IPS-11a (cell line): ENCODE measurements at regions not wholly inside any gene's neighbourhood (a gene's known extent, or its start where the extent isn't known, plus 50 kb on each side); places are given as distances from the start of the nearest gene placed in this dataset.
A peak's percentile ranks its signal among the peaks of the same experiment; 100 is the strongest.

Experiments
- H3K4me3 ChIP-seq: one replicate; pipeline ENCODE4 v1.5.1; 2013; ENCODE audit warnings: low read depth, low read length, control low read depth

DNA sequence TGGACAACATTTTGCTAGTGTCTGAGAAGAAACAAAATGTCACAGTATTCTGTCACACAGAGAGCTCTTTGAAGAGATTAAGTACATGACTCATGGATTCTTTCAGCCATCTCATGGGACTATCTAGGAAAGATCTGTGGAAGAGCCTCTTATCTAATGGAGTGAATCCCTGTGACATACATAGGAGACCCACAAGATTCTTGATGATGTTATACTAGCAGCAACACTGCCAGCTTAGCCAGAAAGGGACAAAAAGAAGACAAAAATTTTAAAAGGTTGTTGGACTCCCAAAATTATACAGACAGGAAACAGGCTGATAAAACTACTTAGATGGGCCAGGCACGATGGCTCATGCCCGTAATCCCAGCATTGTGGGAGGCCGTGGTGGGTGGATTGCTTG, 143.3 kb upstream of the MGAT5 start:
- H3K4me3 ChIP-seq, result no peak overlapping the region

GRCh38 chr2:134117676-134118075, 136.2 kb upstream of the MGAT5 start:
- H3K4me3 ChIP-seq, result no peak overlapping the region

DNA sequence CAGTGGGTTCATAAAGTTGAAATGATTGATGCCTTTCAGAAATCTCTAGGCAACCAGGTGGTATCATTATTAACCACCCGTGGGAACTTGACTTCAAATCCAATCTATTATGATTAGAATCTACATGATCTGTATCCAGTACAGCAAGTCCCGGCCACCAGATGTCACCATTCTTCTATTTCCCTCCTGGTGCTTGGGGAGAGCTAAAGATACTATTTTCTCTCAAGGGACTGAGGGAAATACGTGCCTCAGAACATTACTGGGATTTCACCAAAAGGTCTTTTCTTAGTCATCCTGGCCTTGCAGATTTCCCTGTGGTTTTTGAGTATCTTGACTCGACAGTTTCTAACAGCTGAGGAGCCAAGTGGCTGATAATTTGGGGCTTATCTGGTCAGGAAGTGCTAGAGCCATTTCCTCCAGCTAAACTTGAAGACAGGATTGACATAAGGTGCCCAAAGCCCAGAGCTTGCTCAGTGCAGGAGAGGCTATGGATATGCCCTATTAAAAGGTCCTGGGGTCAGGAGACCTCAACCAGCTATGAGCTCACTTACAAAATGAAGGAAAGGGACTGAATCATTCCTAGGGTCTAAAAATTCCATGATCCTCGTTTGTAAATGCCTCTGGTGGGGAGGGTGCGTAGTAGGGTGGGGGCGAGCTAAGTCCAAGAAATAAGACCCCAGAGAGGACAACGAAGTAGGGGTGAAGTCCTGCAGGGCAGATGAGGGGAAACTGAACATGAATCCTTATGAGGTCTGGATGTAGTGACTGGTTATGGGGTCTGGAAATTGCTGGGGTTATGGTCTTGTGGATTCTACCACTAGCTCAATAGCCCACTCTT, 135.4 kb upstream of the MGAT5 start:
- H3K4me3 ChIP-seq, result no peak overlapping the region

DNA sequence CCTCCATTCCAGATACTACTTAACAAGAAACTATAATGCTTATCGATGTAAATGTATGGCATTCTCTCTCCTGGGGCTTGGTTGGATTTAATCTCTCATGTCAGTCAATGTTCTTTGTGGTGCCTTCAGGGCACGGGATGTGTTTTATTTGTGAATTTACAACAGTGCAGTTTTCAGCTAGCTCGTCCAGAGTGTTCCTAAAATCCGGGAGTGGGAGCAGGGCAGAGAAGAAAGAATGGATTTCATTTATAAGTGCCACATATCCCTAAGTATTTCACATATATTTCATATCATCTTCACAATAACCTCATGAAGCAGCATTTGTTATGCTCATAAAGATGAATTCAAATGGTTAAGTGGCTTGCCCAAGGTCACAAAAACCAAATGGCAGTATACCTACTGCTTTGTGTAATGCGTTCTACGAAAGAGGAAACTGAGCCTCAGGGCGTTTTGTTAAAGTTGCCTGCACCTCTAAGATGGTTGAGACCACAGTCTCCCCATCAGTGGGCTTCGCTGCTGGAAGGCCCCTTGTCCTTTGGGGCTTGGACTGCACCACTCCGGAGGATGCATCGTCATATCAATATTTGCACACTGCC, 134.7 kb upstream of the MGAT5 start:
- peak overlapping the region; percentile 72 for H3K4me3 ChIP-seq

- peak overlapping the region; percentile 72 for H3K4me3 ChIP-seq
Measured at GRCh38 chr2:134119713-134120405, 134.0 kb upstream of the MGAT5 start.

DNA sequence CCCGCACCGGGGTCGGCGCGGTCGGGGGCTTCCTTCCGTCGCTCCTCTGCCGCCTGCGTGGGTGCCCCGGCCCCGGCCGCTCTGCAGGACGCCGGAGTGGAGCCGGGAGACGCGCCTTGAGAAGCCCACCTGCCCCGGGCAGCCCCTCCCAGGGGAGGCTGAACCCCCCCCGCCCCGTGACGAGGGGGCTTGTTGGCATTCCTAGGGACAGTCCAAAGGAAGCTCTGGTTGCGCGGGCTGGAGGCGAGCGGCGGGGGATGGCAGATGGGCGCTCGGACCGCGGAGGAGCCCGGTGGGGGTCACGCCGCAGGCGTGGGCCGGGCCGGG, 133.5 kb upstream of the MGAT5 start:
- peak overlapping the region; percentile 72 for H3K4me3 ChIP-seq

- H3K4me3 ChIP-seq, result peak overlapping the region; percentile 72
Measured at GRCh38 chr2:134120733-134121630, 132.9 kb upstream of the MGAT5 start.

DNA sequence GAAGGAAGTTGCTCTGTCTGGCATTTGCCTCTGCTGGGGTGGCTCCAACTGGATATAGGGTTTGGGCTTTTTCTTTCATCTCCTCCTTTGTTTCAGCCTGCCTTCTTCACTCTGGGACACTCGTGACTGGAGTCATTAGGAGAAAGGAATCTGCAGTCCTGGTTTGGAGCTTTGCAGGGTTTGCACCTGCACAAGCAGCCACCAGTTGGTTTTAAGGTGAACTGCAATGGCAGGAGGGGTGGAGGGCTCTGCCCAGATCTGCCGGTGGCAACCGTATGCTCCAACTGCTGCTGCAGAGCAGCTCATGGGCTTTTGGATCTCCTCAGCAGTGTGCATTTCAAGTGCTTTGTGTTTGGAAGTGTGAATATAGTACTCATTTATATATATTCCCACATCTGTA, 131.3 kb upstream of the MGAT5 start:
- H3K4me3 ChIP-seq, result no peak overlapping the region

GRCh38 chr2:134123332-134123731, 130.5 kb upstream of the MGAT5 start:
- no peak overlapping the region for H3K4me3 ChIP-seq

GRCh38 chr2:134124047-134124753, 129.7 kb upstream of the MGAT5 start:
- no peak overlapping the region for H3K4me3 ChIP-seq

GRCh38 chr2:134127496-134127895, 126.4 kb upstream of the MGAT5 start:
- no peak overlapping the region for H3K4me3 ChIP-seq

DNA sequence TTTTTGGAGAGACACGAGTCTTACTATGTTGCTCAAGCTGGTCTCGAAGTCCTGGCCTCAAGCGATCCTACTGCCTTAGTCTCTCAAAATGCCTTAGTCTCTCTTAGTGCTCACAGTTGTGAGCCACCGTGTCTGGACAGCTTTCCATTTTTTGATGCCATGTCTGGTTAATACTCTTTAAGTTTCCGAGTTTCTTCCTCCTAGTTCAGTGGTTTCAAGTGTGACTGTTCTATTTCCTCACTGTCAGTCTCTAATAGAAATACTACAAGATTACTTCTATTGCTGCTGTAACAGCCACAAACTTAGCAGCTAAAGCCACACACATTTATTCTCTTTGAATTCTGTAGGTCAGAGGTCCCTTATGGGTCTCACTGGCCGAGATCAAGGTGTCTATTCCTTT, 125.1 kb upstream of the MGAT5 start:
- H3K4me3 ChIP-seq, result no peak overlapping the region

DNA sequence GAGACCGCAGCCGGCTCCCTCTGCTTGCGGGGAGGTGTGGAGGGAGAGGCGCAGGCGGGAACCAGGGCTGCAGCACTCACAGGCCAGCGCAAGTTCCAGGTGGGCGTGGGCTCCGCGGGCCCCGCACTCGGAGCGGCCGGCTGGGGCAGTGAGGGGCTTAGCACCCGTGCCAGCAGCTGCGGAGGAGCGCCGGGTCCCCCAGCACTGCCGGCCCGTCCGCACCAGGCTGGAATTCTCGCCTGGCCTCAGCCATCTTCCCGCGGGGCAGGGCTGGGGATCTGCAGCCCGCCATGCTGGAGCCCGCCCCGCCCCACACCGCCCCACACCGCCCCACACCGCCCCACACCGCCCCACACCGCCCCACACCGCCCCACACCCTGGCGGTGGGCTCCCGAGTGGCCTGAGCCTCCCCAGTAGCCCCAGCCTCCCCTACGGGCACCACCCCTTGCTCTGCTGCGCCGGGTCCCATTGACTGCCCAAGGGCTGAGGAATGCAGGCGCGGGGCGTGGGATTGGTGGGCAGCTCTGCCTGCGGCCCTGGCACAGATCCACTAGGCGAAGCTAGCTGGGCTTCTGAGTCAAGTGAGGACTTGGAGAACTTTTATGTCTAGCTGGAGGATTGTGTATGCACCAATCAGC, 123.9 kb upstream of the MGAT5 start:
- H3K4me3 ChIP-seq, result no peak overlapping the region

GRCh38 chr2:134131681-134132489, 122.0 kb upstream of the MGAT5 start:
- no peak overlapping the region for H3K4me3 ChIP-seq

- H3K4me3 ChIP-seq, result no peak overlapping the region
Measured at GRCh38 chr2:134132490-134132857, 121.4 kb upstream of the MGAT5 start.

GRCh38 chr2:134133622-134134312, 120.1 kb upstream of the MGAT5 start:
- no peak overlapping the region for H3K4me3 ChIP-seq

- H3K4me3 ChIP-seq, result no peak overlapping the region
Measured at GRCh38 chr2:134134313-134134706, 119.6 kb upstream of the MGAT5 start.

DNA sequence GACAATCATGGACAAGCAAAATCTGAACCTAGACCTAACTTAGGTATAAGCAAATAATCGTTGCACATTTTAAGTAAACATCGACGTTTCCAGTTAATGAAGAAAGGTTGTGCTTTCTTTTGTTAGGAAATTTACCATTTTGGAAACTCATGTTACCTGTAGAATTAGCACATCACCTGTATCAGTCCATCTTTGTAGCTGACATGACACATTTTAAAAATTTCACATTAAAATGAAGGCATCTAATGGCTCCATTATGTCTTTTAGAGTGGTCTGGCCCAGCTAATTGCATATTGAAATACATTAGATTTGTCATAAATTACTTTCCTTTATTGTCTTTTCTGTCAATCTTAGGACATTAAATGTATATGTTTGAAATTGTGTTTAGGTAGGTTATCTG, 119.0 kb upstream of the MGAT5 start:
- no peak overlapping the region for H3K4me3 ChIP-seq

DNA sequence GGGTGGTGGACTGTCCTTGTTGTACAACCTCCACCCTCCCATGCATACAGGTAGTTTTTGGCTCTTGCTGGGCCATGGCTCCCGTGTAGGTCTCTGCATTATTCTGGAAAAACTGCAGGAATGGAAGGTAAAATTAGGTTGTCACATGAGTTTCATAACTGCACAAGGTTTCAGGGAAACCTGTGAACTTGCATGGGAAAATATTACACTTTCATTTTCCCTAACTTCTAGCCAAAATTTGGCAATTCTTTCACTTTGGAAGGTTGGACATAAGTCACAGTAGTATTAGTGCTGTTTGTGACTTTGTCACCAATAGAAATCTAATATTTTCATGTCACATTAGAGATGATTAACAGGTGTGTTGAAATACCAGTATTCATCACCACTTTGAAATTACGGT, 118.1 kb upstream of the MGAT5 start:
- no peak overlapping the region for H3K4me3 ChIP-seq
